Cardiac muscle cell (in vitro differentiated cells and primary cell): ENCODE measurements at regions not wholly inside any gene's neighbourhood (a gene's known extent, or its start where the extent isn't known, plus 50 kb on each side); places are given as distances from the start of the nearest gene placed in this dataset.

ENCODE experiments used
- DNase-seq, 2 donors: peaks; one replicate each; pipeline versions ENCODE4 v3.0.0 to v3.0.0-alpha.2; 2010 to 2017; ENCODE audit warnings: low read depth in 1 of 2, low spot score in 1 of 2
- H3K27ac ChIP-seq: fragments of 200-600 bp; sonication (generic); 2 replicates; pipeline ENCODE4 v1.5.1; 2016
- H3K27me3 ChIP-seq: fragments of 200-600 bp; sonication (generic); 2 replicates; pipeline ENCODE4 v1.6.0; 2016; ENCODE audit warnings: control low read depth
- H3K36me3 ChIP-seq: fragments of 200-600 bp; sonication (generic); 2 replicates; pipeline ENCODE4 v1.5.1; 2016; ENCODE audit warnings: control low read depth
- H3K4me1 ChIP-seq: fragments of 200-600 bp; sonication (generic); 2 replicates; pipeline ENCODE4 v1.8.1; 2017; ENCODE audit warnings: low read depth, mild to moderate bottlenecking, mixed run types
- H3K4me3 ChIP-seq: fragments of 200-600 bp; sonication (generic); 2 replicates; pipeline ENCODE4 v1.5.1; 2016; ENCODE audit warnings: mild to moderate bottlenecking
- H3K9me3 ChIP-seq: fragments of 200-600 bp; sonication (generic); 2 replicates; pipeline ENCODE4 v1.5.1; 2017; ENCODE audit warnings: low read depth, mild to moderate bottlenecking, control low read depth
- CTCF ChIP-seq: IDR thresholded peaks from 2 replicates; pipeline ENCODE4 v1.5.1; 2012; ENCODE audit warnings: low read depth, mild to moderate bottlenecking, low read length

- no peaks in the 10 kb centered on the region for H3K4me1 ChIP-seq
- no peaks in the 10 kb centered on the region for H3K9me3 ChIP-seq
- H3K27ac ChIP-seq: no peak overlapping the region
- H3K27me3 ChIP-seq: no peaks in the 10 kb centered on the region
- H3K36me3 ChIP-seq: no peaks in the 10 kb centered on the region
- DNase-seq: no peak
- TF ChIP-seq CTCF: no peak
- H3K4me3 ChIP-seq: no peak overlapping the region
Measured at GRCh38 chr3:96449346-96449745, 365.0 kb upstream of the EPHA6 start.

GRCh38 chr3:96449803-96450202 lies 364.6 kb upstream of the EPHA6 start:
- DNase-seq: no peak
- Histone ChIP-seq H3K9me3 (no peaks in the 10 kb centered on the region), H3K27ac (no peak overlapping the region), H3K4me1 (no peaks in the 10 kb centered on the region), H3K4me3 (no peak overlapping the region), H3K27me3 (no peaks in the 10 kb centered on the region), H3K36me3 (no peaks in the 10 kb centered on the region)
- no peak for TF ChIP-seq CTCF

GRCh38 chr3:96450699-96451098 lies 363.7 kb upstream of the EPHA6 start:
- Histone ChIP-seq H3K27me3 (no peaks in the 10 kb centered on the region), H3K36me3 (no peaks in the 10 kb centered on the region), H3K9me3 (no peaks in the 10 kb centered on the region), H3K27ac (no peak overlapping the region), H3K4me1 (no peaks in the 10 kb centered on the region), H3K4me3 (no peak overlapping the region)
- DNase-seq: no peak
- no peak for TF ChIP-seq CTCF

GRCh38 chr3:96465521-96465920 lies 348.9 kb upstream of the EPHA6 start:
- no peak for DNase-seq
- H3K9me3 ChIP-seq: no peaks in the 10 kb centered on the region
- no peaks in the 10 kb centered on the region for H3K36me3 ChIP-seq
- H3K27ac ChIP-seq: no peak overlapping the region
- H3K4me1 ChIP-seq: no peaks in the 10 kb centered on the region
- no peaks in the 10 kb centered on the region for H3K27me3 ChIP-seq
- TF ChIP-seq CTCF: no peak
- no peak overlapping the region for H3K4me3 ChIP-seq

GRCh38 chr3:96466441-96466840 lies 348.0 kb upstream of the EPHA6 start:
- no peak overlapping the region for H3K4me3 ChIP-seq
- no peak for DNase-seq
- H3K4me1 ChIP-seq: no peaks in the 10 kb centered on the region
- H3K27me3 ChIP-seq: no peaks in the 10 kb centered on the region
- no peak overlapping the region for H3K27ac ChIP-seq
- no peaks in the 10 kb centered on the region for H3K36me3 ChIP-seq
- no peaks in the 10 kb centered on the region for H3K9me3 ChIP-seq
- TF ChIP-seq CTCF: no peak

GRCh38 chr3:96467639-96468038 lies 346.8 kb upstream of the EPHA6 start:
- DNase-seq: no peak
- Histone ChIP-seq H3K4me3 (no peak overlapping the region), H3K9me3 (no peaks in the 10 kb centered on the region), H3K4me1 (no peaks in the 10 kb centered on the region), H3K27ac (no peak overlapping the region), H3K27me3 (no peaks in the 10 kb centered on the region), H3K36me3 (no peaks in the 10 kb centered on the region)
- no peak for TF ChIP-seq CTCF
